Kasumi-1 (cell line): ENCODE measurements at regions not wholly inside any gene's neighbourhood (a gene's known extent, or its start where the extent isn't known, plus 50 kb on each side); places are given as distances from the start of the nearest gene placed in this dataset.

Experiments used
- DNase-seq, 2 experiments: peaks; one replicate each; lab custom pipeline; 2025; lab: John Stamatoyannopoulos, UW

GRCh38 chr14:87725318-87725717 is 267.7 kb downstream of the GALC start:
- no peak for DNase-seq

GRCh38 chr14:87712396-87713090 is 280.4 kb downstream of the GALC start:
- no peak for DNase-seq

GRCh38 chr14:87705439-87705896 is 287.5 kb downstream of the GALC start:
- DNase-seq, result no peak

GRCh38 chr14:87698481-87698880 is 294.5 kb downstream of the GALC start:
- DNase-seq, result no peak

- DNase-seq, result no peak
Measured at GRCh38 chr14:87696485-87696884, 296.5 kb downstream of the GALC start.

- DNase-seq, result no peak
Measured at GRCh38 chr14:87691042-87691881, 301.7 kb downstream of the GALC start.

GRCh38 chr14:87690076-87690613 is 302.8 kb downstream of the GALC start:
- DNase-seq, result no peak

- no peak for DNase-seq
Measured at GRCh38 chr14:87688524-87688923, 304.5 kb downstream of the GALC start.

GRCh38 chr14:87687420-87687819 is 305.6 kb downstream of the GALC start:
- DNase-seq, result no peak

- no peak for DNase-seq
Measured at GRCh38 chr14:87686746-87687145, 306.2 kb downstream of the GALC start.

- no peak for DNase-seq
Measured at GRCh38 chr14:87679866-87680265, 313.1 kb downstream of the GALC start.

- DNase-seq, result no peak
Measured at GRCh38 chr14:87678624-87679023, 314.4 kb downstream of the GALC start.

- DNase-seq, result no peak
Measured at GRCh38 chr14:87676814-87677437, 316.1 kb downstream of the GALC start.

- DNase-seq, result no peak
Measured at GRCh38 chr14:87667659-87668058, 325.3 kb downstream of the GALC start.

- no peak for DNase-seq
Measured at GRCh38 chr14:87656315-87656714, 336.7 kb downstream of the GALC start.

- no peak for DNase-seq
Measured at GRCh38 chr14:87652278-87652677, 340.7 kb downstream of the GALC start.

GRCh38 chr14:87644689-87645088 is 348.3 kb downstream of the GALC start:
- DNase-seq, result no peak

GRCh38 chr14:87643005-87643404 is 350.0 kb downstream of the GALC start:
- DNase-seq, result no peak

GRCh38 chr14:87640553-87640952 is 352.4 kb downstream of the GALC start:
- DNase-seq, result no peak

GRCh38 chr14:87638196-87638595 is 354.8 kb downstream of the GALC start:
- DNase-seq, result no peak

GRCh38 chr14:87635442-87635841 is 357.5 kb downstream of the GALC start:
- no peak for DNase-seq

- DNase-seq, result no peak
Measured at GRCh38 chr14:87632796-87633195, 360.2 kb downstream of the GALC start.

GRCh38 chr14:87630846-87631245 is 362.1 kb downstream of the GALC start:
- peak in 1 of 2 experiments; percentile 38 for DNase-seq
